CD4-positive, alpha-beta T cell treated with Interleukin-2 at 100 ng/mL for 4 hours (primary cell): ENCODE measurements at regions not wholly inside any gene's neighbourhood (a gene's known extent, or its start where the extent isn't known, plus 50 kb on each side); places are given as distances from the start of the nearest gene placed in this dataset.

Experiments
- DNase-seq: peaks from one replicate; pipeline ENCODE4 v3.0.0-alpha.2; 2020; ENCODE audit warnings: low spot score

DNA sequence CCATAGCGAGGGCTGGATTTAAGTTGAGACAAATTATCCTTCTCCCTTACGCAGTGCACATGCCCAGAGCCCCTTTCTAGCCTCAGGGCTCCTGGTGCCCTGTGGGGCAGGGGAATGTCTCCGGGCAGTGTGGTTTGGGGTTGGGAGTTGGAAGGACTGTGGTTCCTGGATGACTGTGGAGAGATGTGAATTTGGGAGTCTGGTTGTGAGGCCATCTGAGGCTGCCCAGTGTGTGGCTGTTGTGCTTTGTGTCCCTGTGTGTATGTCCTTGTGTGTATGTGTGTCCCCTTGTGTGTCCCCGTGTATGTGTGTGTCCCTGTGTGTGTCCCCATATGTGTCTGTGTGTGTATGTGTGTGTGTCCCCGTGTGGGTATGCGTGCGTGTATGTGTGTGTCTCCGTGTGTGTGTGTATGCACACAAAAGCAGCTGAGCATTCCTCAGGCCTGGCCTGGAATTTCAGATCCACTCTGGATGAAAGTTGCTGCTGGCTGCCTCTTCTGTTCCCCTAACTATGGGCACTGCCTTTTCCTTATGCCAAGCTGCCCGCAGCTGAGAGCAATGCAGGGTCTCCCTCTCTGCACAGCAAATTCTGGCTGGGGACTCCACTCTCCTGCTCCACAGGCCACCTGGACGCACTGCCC, 65.4 kb downstream of the UBIAD1 start:
- no peak for DNase-seq

DNA sequence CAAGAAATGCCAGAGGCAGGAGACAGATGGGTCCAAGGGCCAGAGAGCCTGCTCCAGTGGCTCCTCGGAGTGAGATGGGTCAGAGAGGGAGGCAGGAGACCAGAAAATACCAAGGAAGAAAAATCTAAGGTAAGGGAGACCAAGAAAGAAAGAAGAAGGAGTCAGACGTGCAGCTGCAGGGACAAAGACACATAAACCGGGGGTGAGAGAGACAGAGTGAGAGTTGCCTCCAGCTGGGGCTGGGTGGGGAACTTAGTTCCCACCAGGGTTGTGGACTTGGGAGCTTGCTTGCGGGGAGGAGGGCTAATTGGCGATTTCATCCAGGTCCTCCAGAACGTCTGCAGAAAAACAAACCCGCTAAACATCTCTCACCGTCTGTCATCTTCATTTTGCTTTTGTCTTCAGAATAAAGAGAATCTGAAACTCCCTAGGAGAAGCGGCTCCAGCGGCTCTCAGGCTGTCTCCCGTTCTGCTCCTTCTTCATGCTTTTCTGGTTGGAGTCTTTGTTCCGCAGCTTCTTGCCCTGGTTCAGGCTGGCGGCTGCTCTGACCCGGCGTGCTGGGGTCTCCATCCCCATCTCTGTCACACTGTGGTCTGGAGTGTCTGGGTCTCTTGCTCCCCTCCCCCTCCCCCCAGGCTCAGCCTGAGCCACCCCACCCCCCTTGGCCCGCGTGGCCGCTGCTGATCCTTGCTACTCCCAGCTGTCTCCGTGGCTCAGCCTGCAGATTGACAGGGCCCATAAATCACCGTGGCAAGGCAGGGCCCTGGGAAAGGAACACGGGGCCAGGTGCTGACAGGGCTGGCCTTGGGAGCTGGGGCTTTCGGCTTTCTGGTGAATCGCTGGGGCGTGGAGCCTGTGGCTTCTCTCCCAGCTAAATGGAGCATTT, 66.6 kb downstream of the UBIAD1 start:
- no peak for DNase-seq

DNA sequence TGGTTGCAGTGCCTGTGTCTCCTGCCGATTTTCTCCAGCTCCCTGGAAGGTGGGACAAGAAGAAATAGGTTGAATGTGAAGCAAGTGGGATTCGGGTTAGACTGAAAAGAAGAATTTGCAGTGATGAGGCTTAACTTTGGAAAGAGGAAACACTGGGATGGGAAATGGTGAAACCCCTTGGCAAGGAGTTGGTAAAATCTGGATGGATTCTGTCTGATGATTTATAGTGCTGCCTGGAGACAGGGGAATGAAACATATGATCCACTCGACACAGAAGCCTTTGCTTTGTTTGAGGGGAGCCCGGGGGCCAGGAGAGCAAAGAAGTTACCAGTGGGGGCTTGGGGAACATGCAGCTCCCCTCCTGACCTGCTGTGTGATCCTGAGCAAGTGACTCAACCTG, 67.2 kb downstream of the UBIAD1 start:
- DNase-seq = no peak

DNA sequence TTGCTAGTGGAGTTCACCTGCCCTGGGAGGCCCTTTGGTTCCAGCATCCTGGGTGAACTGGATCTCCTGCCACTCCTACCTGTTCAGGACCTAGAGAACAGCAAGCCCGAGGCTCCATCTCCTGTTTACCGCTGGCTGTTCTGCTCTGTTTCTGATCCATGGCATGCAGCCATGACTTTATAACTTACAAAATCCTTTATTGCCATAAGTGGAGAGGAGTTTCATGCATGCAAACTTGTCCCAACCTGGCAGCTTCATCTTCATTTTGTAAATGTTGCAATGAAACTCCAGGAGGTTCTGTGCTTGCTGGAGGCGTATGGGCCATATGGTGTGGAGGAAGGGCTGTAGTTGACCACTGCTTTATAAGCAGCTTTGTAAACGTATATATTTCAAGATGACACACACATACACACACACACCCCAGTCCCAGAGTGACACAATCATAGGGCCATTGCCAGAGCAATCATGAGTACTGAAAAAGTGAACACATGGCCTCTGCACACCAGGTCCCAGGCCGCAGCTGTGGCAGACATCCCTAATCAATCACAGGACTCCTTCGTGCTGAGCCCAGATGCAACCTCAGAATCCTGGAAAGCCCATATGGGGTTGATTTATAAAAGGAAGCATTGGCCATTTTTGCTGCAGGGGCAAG, 69.0 kb downstream of the UBIAD1 start:
- DNase-seq = no peak

DNA sequence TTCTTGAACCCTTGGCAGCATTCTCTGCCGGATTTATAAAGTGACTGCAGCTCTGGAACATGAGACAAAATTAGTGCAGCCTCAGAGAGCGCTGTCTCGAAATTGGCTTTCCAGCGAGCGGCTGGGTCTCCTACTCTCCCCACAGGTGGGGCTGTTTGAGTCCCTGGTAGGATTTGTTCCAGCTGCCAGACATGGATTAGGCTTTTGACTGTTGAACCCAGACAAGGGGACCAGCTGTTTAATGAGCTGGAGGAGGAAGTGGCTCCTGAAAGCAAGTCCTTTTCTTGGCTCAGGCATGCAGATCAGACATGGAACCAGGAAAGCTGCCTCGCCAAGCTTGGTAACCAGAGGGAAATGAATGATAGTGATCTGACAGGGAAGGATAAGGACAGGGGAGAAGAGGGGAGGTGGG, 69.6 kb downstream of the UBIAD1 start:
- DNase-seq = no peak

DNA sequence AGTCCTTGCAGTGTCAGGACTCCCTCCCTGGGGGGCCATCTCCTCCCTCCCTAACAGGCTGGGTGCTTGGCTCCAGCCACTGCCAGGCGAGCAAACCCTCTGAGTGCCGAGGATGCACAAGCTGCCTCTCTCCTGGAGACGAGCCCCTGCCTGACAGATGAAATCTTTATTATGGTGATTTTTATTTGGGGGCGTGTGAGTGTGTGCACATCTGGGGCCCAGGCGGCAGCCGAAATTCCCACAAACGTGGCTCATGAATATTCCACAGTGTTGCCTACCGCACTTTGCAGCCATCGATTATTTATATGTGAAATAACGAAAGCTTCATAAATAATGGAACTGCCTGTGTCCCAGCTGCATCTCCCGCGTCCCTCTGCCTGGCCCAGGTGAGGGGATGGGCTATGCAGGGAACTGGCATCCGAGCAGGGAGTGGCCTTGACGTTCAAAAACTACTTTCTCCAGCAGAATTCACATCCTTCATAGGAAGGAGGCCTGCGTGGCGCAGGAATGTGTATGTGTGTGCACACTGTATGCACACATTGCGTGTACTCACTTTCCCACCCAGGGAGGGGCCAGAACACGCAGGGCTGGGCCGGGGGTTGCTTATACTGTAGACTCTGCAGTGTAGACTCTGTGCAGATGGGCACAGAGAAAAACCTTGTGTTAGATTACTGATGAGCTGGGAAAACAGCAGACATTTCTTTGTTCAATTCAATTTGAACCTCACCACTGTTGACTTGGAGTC, 73.1 kb downstream of the UBIAD1 start:
- no peak for DNase-seq

DNA sequence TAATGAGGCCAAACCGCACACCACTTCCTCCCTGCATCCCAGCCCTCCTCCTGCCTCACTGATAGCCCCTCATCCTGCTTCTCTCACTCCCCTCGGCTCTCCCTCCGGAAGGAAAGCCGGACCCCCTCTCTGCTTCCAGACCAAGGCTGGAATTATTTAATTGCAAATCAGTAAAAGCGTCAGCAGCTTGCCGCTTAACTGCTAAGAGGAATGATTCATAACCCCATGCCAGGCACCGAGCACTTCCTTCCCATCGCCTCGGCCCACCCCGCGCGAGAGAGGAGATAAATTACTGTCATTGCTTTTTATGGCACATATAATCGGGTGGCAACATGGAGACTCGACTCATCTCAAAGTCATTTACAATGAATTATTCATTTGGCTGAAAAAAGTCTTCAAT, 77.3 kb downstream of the UBIAD1 start:
- no peak for DNase-seq

DNA sequence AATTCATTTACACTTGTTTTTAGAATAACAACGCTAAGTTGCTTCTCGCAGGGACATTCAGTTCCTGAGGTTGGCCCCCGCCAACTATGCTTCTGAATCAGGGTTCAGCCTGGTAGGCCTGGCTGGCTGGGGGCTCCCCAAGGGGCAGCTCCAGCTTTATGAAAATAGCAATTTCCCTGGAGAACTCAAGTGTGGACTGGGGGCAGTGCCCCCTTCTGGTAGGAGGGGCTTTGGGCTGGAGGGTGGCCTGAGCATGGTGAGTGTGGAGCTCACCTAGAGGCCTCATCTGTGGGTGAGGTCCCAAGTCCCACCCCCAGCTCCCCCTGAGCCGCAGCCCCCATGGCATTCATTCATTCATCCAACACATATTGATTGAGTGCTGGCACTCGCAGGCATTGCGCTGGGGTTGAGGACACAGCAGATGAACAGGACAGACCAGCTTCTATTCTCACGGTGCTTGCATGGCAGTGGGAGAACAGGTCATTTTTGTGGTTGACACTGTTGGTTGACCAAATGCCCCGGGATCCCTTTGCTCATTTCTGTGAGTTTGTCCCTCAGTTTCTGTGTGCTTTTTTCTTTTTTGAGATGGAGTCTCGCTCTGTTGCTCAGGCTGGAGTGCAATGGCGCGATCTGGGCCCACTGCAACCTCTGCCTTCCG, 79.2 kb downstream of the UBIAD1 start:
- no peak for DNase-seq

DNA sequence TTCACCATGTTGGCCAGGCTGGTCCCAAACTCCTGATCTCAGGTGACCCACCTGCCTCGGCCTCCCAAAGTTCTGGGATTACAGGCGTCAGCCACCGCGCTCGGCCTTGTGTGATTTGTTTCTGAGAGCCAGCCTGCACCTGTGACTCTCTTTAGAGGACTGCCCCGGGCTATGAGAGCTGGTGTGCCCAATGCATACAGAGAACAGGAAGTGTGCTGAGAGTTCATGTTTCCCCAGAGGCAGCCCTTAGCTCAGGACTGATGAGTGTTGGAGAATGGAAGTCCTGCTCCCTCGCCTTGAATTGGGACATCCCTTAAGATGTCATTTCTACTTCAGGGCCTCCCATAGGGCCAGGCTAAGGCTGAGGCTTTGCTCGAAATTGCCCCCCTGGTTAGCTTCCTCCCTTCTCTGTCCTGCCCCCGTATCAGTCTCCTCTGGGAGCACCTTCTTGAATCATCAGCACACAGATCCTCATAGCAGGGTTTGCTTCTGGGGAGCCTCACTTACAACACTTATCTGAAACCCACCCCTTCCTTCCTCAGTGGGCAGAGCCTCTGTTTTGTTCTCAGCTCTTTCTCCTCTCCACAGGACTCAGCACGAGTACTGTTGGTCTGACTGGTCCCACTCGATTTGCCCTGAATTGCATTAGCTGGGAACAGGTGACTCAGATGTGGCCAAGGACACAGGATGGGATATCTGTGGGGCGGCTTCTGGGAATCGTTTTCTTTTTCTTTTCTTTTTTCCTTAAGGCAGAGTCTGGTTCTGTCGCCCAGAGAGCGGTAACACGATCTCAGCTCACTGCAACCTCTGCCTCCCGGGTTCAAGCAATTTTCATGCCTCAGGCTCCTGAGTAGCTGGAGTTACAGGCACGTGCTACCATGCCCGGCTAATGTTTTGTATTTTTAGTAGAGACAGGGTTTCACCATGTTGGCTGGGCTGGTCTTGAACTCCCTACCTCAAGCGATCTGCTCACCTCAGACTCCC, 80.1 kb downstream of the UBIAD1 start:
- DNase-seq = no peak

DNA sequence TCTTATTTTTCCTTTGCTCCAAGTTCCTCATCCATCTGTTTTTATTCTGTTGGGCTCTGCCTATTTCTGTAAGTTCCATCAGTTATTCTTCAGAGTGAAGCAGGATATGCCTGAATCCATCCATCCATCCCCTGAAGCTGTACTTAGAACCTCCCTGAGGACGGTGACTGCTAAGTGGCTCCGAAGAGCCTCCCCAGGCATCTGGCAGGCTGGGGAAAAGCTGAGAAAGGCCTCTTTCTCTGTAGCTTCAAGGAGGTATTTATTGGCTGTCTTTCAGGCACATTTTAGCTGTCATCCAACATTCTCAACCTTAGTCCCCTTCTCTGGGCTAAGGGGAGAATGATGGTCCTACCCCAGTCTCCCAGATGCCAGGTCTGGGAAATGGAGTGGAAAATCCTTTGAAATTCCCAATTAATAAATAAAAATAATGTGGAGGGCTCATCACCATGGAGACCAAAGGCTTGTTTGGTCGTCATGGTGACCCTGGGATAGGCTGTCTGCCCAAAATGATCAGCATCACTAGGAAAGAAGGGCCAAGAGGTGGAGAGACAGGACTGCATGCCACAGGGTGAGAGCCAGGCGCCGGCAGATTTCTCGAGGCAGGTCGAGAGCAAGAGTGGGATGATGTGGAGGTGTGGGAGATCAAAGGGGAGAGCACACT, 82.0 kb downstream of the UBIAD1 start:
- DNase-seq = no peak

DNA sequence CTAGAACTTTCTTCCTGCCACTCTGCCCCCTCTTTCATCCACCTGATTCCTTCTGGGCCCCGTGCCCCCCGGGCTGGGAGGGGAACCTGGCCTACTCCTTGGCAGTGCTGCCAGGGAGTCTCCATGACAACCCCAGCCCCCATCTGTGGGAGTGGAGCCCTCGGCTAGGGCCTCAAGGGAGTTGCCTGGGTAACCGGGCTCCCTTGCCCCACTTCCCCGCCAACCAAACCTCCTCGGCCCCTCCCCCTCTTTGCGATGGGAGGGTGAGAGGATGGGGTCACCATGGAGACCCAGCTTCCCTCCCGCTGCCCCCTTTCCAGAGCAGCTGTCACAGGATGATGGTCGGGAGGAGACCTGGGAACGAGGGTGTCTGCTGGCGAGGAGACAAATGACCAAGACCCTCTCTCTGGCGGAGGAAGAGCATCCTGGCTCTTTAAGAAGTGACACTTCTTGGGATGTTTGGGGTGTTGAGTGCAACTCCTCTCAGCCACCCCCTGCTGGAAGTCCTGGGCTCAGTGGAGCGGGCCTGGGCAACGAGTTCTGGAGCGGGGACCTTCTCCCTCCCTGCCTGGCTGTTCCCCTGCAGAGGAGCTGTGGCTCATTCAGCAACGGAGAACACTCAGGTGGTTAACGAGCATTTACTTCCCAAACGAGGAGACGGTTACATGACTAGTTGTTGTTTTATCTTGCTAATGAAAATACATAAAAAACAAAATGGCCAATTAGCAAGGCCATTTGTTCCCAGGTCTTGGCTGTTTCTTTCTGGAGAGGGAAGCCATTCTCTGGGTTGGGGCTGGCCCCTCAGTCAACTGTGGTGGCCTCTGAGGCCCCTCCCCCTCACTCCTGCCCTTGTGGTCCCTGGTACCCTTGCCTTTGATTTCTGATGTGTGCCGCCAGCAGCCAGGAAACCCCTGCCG, 82.8 kb downstream of the UBIAD1 start:
- DNase-seq = no peak

DNA sequence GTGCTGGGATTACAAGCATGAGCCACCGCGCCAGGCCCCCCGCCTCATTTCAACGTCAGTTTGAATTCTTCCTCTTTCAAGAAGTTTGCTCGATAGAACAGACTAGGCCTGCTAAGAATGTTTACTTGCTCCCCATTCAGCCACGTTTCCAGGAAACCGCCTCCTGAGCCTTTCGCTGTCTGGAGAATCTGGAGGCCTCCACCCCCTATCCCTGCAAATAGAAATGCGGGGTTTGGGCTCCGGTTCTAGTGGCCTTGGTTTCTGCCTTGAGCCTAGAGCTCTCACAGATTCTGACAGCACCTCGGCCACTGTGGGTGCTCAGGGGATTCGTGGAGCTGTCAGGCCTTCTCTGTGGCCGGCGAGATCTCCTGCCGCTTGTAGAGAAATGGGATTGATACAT, 84.3 kb downstream of the UBIAD1 start:
- DNase-seq = no peak

DNA sequence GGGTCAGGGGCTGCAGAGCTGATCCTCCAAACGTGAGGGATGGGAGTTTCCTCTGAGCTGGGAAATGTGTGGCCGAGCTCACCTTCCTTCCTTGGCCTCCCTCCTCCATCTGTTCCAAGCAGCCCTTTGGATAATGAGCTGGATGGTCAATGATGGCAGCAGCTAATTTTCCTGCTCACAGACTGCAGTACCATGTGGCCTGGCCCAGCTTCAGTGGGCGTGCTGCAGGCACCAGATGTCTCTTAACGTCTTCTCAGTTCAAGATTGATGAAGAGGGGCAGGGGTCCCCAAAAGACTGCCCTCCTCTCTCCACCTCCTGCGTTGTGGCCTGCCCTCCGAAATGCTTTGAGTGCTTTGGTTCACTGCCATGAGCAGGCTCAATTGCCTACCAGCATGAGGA, 86.0 kb downstream of the UBIAD1 start:
- no peak for DNase-seq

DNA sequence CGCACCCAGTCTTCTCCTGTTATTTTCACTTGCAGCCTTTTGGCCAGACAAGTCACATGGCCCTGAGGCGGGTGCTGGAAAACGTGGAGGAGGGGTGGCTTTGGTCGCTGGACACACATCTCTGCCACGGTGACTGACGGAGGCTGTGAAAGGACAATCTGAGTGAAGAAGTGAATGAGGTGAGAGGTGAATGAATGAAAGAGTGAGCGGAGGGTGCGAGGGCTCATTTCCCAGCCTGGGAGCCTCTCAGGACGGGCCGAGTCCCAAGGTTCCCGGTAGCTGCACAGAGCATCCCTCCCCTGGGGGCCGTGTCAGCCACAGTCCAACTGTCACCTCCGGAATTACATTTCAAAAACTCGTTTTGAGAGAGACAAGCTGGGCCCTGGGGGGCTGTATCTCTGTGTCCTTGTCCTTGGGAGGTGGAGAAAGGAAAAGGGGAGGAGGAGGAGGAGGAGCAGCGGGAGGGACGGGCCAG, 89.6 kb downstream of the UBIAD1 start:
- DNase-seq = no peak

DNA sequence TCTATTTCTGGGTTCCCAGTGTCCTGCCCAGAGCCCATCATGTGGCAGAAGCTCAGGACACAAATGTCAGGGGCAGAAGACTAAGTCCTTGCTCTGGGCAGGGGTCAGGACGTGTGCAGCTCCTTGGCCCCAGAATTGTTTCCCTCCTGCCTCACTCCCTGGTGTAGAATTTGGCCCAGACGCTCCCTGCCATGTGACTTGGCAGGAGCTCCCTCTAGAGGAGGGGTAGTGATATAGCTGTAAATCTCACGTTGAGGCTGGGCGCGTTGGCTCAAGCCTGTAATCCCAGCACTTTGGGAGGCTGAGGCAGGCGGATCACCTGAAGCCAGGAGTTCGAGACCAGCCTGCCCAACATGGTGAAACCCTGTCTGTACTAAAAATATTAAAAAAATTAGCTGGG, 91.2 kb downstream of the UBIAD1 start:
- no peak for DNase-seq

DNA sequence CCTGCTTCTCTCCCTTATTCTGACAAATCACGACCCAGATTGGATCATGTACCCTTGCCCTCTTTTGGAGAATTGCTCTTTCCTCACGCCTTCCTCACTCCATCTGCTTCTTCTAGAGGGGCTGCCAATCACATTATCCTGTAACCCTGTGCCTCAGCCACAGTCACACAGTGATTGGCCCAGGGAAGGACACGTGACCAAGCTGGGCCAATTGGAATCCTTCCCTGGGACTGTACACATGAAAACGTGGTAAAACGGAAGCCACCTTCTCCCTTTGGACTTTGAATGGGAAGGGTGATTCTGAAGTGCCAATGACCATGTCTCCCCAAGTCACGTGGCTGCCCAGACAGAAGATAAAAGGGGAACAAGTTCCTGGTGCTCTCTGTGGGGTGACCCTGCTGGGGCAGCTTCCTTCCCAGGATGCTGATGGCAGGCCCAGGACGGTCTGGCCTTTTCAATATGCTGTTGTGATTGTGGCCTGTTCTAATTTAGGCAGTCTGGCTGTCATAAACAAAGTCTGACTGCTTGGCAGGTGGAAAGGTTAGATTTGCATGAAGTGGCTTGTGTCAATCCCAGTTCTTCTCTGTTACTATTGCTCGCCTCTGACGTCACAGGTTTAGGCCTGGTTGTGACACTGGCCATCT, 92.9 kb downstream of the UBIAD1 start:
- no peak for DNase-seq

DNA sequence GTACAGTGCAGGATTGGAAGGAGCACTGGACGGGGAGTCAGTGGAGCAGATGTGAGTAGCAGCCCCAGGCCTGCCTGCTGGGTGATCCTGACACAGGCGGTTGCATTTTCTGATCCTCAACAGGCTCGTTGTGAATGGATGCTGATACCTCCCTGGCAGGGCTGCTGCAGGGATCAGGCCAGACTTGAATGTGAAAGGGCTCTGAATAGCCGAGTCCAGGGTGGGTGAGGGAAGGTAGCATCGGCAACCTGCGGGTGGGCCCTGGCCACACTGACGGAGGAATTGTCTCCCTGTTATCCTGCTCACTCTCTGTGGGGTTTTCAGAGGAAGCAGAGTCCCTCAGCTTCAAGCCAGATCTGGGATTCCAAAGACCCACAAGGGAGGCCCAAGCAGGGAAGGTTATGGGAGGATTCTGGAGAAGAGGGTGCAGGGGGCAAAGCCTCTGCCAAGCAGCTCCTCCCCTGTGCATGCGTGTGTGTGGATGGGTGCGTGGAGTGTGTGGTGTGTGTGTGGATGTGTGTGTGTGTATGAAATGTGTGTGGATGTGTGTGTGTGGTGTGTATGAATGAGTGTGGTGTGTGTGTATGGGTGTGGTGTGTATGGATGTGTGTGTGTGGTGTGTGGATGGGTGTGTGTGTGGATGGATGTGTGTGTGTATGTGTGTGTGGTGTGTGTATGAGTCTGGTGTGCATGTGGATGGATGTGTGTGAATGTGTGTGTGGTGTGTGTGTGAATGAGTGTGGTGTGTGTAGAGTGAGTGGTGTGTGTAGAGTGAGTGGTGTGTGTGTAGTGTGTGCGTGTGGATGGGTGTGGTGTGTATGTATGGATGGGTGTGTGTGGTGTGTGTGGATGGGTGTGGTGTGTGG, 100.3 kb downstream of the UBIAD1 start:
- DNase-seq = no peak
